SH-SY5Y (cell line): ENCODE measurements at regions not wholly inside any gene's neighbourhood (a gene's known extent, or its start where the extent isn't known, plus 50 kb on each side); places are given as distances from the start of the nearest gene placed in this dataset.

ENCODE experiments used
- GATA2 ChIP-seq: IDR thresholded peaks from 2 replicates; pipeline ENCODE4 v1.6.1; 2011; ENCODE audit warnings: mild to moderate bottlenecking, low read depth, low read length
- GATA3 ChIP-seq: IDR thresholded peaks from 2 replicates; pipeline ENCODE4 v1.6.1; 2011; ENCODE audit warnings: low read depth, mild to moderate bottlenecking, low read length, moderate library complexity

- TF ChIP-seq GATA3, result no peak
- TF ChIP-seq GATA2, result no peak
These were observed 369.8 kb upstream of the FAT3 start for GRCh38 chr11:91854780-91855179.
